HG02973 (cell line): ENCODE measurements at regions not wholly inside any gene's neighbourhood (a gene's known extent, or its start where the extent isn't known, plus 50 kb on each side); places are given as distances from the start of the nearest gene placed in this dataset.

Experiments used
- ATAC-seq: cut with Tn5 transposase; IDR thresholded peaks from one replicate; pipeline ENCODE4 v1.9.1; 2021; ENCODE audit warnings: moderate library complexity; ENCODE audit not compliant: unreplicated experiment

GRCh38 chr1:21347072-21347581 lies 56.9 kb upstream of the ECE1 start:
- no peak for ATAC-seq

- no peak for ATAC-seq
Measured at GRCh38 chr1:21346365-21347071, 56.3 kb upstream of the ECE1 start.

GRCh38 chr1:21344750-21345443 lies 54.6 kb upstream of the ECE1 start:
- ATAC-seq = peak; percentile 15

GRCh38 chr1:21344098-21344749 lies 54.0 kb upstream of the ECE1 start:
- no peak for ATAC-seq

- no peak for ATAC-seq
Measured at GRCh38 chr1:21342961-21343838, 52.9 kb upstream of the ECE1 start.

- ATAC-seq = no peak
Measured at GRCh38 chr1:21341517-21342078, 51.3 kb upstream of the ECE1 start.

GRCh38 chr1:21341022-21341421 lies 50.8 kb upstream of the ECE1 start:
- no peak for ATAC-seq

GRCh38 chr1:21340230-21340945 lies 50.1 kb upstream of the ECE1 start:
- ATAC-seq = no peak
